Mesodermal cell (in vitro differentiated cells): ENCODE measurements at regions not wholly inside any gene's neighbourhood (a gene's known extent, or its start where the extent isn't known, plus 50 kb on each side); places are given as distances from the start of the nearest gene placed in this dataset.

ENCODE experiments used
- H3K27ac ChIP-seq: 2 replicates; pipeline ENCODE4 v1.7.0; 2013; ENCODE audit warnings: mild to moderate bottlenecking, low read depth, low read length, moderate library complexity; ENCODE audit not compliant: severe bottlenecking
- H3K36me3 ChIP-seq: 2 replicates; pipeline ENCODE4 v1.7.1; 2013; ENCODE audit warnings: mild to moderate bottlenecking, low read length, moderate library complexity; ENCODE audit not compliant: control insufficient read depth, insufficient read depth
- H3K4me1 ChIP-seq: one replicate; pipeline ENCODE4 v1.7.1; 2013; ENCODE audit warnings: mild to moderate bottlenecking, low read length; ENCODE audit not compliant: insufficient read depth, control insufficient read depth, poor library complexity, severe bottlenecking
- H3K4me3 ChIP-seq: 2 replicates; pipeline ENCODE4 v1.7.0; 2013; ENCODE audit warnings: low read length, control low read depth, mild to moderate bottlenecking; ENCODE audit not compliant: insufficient read depth, poor library complexity, severe bottlenecking; ENCODE audit errors: extremely low read depth
- H3K9me3 ChIP-seq: 2 replicates; pipeline ENCODE4 v1.7.1; 2013; ENCODE audit warnings: mild to moderate bottlenecking, low read length, moderate library complexity; ENCODE audit not compliant: control insufficient read depth
- WGBS, 2 experiments: methylation state at CpG; one replicate each; pipeline ENCODE4 v1.1.5; 2013; ENCODE audit warnings: missing lambda C conversion rate in 2 of 2; ENCODE audit not compliant: insufficient coverage in 2 of 2; 5-methylcytosine and 5-hydroxymethylcytosine counted together

- Histone ChIP-seq H3K9me3 (no peaks in the 10 kb centered on the region), H3K4me3 (no peak overlapping the region), H3K36me3 (no peaks in the 10 kb centered on the region), H3K27ac (no peak overlapping the region), H3K4me1 (no peaks in the 10 kb centered on the region)
- 86 to 93% methylated on average over 3 to 4 of the region's 4 CpGs for WGBS, 2 experiments
Observed at GRCh38 chr1:25131794-25132193, 100.5 kb downstream of the SYF2 start.

GRCh38 chr1:25130895-25131294, 101.4 kb downstream of the SYF2 start:
- Histone ChIP-seq H3K36me3 (no peaks in the 10 kb centered on the region), H3K9me3 (no peaks in the 10 kb centered on the region), H3K4me3 (no peak overlapping the region), H3K4me1 (no peaks in the 10 kb centered on the region), H3K27ac (no peak overlapping the region)
- WGBS, 2 experiments: 70 to 89% methylated on average over 2 to 3 of the region's 5 CpGs

GRCh38 chr1:25129380-25129779, 102.9 kb downstream of the SYF2 start:
- no peaks in the 10 kb centered on the region for H3K36me3 ChIP-seq
- WGBS, 2 experiments: 86 to 87% methylated on average over 9 to 10 of the region's 12 CpGs
- H3K4me1 ChIP-seq: no peaks in the 10 kb centered on the region
- H3K27ac ChIP-seq: no peak overlapping the region
- H3K4me3 ChIP-seq: no peak overlapping the region
- no peaks in the 10 kb centered on the region for H3K9me3 ChIP-seq

GRCh38 chr1:25128121-25128621, 104.1 kb downstream of the SYF2 start:
- Histone ChIP-seq H3K4me1 (no peaks in the 10 kb centered on the region), H3K4me3 (no peak overlapping the region), H3K36me3 (no peaks in the 10 kb centered on the region), H3K27ac (no peak overlapping the region), H3K9me3 (no peaks in the 10 kb centered on the region)
- WGBS, 2 experiments: 90 to 98% methylated on average over 2 to 4 of the region's 6 CpGs

GRCh38 chr1:25126562-25126961, 105.7 kb downstream of the SYF2 start:
- Histone ChIP-seq H3K4me1 (no peaks in the 10 kb centered on the region), H3K9me3 (no peaks in the 10 kb centered on the region), H3K27ac (no peak overlapping the region), H3K36me3 (no peaks in the 10 kb centered on the region), H3K4me3 (no peak overlapping the region)
- whole genome bisulfite sequencing, 2 experiments: 100% methylated on average over 2 of the region's 5 CpGs; no CpG with 5 or more reads in 1 of the 2 experiments

GRCh38 chr1:25123551-25123950, 108.8 kb downstream of the SYF2 start:
- Histone ChIP-seq H3K9me3 (no peaks in the 10 kb centered on the region), H3K27ac (no peak overlapping the region), H3K36me3 (no peaks in the 10 kb centered on the region), H3K4me3 (no peak overlapping the region), H3K4me1 (peaks cover 4% of the 10 kb centered on the region)
- WGBS, 2 experiments: 79 to 100% methylated on average over 2 to 3 of the region's 3 CpGs

GRCh38 chr1:25122747-25123146, 109.6 kb downstream of the SYF2 start:
- 90 to 96% methylated on average over 5 of the region's 5 CpGs for WGBS, 2 experiments
- Histone ChIP-seq H3K9me3 (peaks cover under 1% of the 10 kb centered on the region), H3K4me3 (no peak overlapping the region), H3K27ac (no peak overlapping the region), H3K36me3 (no peaks in the 10 kb centered on the region), H3K4me1 (peaks cover 4% of the 10 kb centered on the region)

- WGBS, 2 experiments: 69 to 81% methylated on average over 2 to 3 of the region's 8 CpGs
- Histone ChIP-seq H3K4me3 (no peak overlapping the region), H3K9me3 (peaks cover 7% of the 10 kb centered on the region), H3K27ac (no peak overlapping the region), H3K36me3 (no peaks in the 10 kb centered on the region), H3K4me1 (peaks cover 4% of the 10 kb centered on the region)
Observed at GRCh38 chr1:25120281-25120680, 112.0 kb downstream of the SYF2 start.

- H3K36me3 ChIP-seq: no peaks in the 10 kb centered on the region
- no peak overlapping the region for H3K27ac ChIP-seq
- H3K4me1 ChIP-seq: peaks cover 4% of the 10 kb centered on the region
- H3K4me3 ChIP-seq: no peak overlapping the region
- WGBS, 2 experiments: 93 to 97% methylated on average over 7 of the region's 7 CpGs
- H3K9me3 ChIP-seq: peaks cover 7% of the 10 kb centered on the region
Observed at GRCh38 chr1:25118546-25118945, 113.8 kb downstream of the SYF2 start.

GRCh38 chr1:25117233-25117823, 115.0 kb downstream of the SYF2 start:
- no peaks in the 10 kb centered on the region for H3K36me3 ChIP-seq
- peaks cover 7% of the 10 kb centered on the region for H3K9me3 ChIP-seq
- no peak overlapping the region for H3K27ac ChIP-seq
- H3K4me1 ChIP-seq: peaks cover 8% of the 10 kb centered on the region
- H3K4me3 ChIP-seq: no peak overlapping the region
- 55 to 62% methylated on average over 4 of the region's 7 CpGs for WGBS, 2 experiments

- Histone ChIP-seq H3K9me3 (peaks cover 7% of the 10 kb centered on the region), H3K27ac (no peak overlapping the region), H3K4me3 (no peak overlapping the region), H3K4me1 (peaks cover 11% of the 10 kb centered on the region), H3K36me3 (no peaks in the 10 kb centered on the region)
- WGBS, 2 experiments: 93 to 100% methylated on average over 1 to 3 of the region's 4 CpGs
Observed at GRCh38 chr1:25116832-25117231, 115.5 kb downstream of the SYF2 start.
